Activated CD4-positive, alpha-beta T cell treated with anti-CD3 and anti-CD28 coated beads, Interleukin-2, amount 10 ng/mL, durations not matched to agents 24 days and 14 days (primary cell): ENCODE measurements at regions not wholly inside any gene's neighbourhood (a gene's known extent, or its start where the extent isn't known, plus 50 kb on each side); places are given as distances from the start of the nearest gene placed in this dataset.
"Not testable (repeated sequence)": the region's sequence is repeated elsewhere in the genome, so short reads cannot be mapped to it uniquely, and the experiment has no call there.

Source experiments
- DNase-seq: peaks from one replicate; pipeline ENCODE4 v3.0.0; 2022
- H3K27ac Mint-ChIP-seq: one replicate; pipeline ENCODE4 v1.8.0; 2022; ENCODE audit warnings: mild to moderate bottlenecking, mixed read lengths
- H3K27me3 Mint-ChIP-seq: one replicate; pipeline ENCODE4 v1.8.0; 2022; ENCODE audit warnings: mixed read lengths
- H3K36me3 Mint-ChIP-seq: one replicate; pipeline ENCODE4 v1.8.0; 2022; ENCODE audit warnings: low read depth, mild to moderate bottlenecking, mixed read lengths
- H3K4me1 Mint-ChIP-seq: one replicate; pipeline ENCODE4 v1.8.0; 2021; ENCODE audit warnings: mixed read lengths
- H3K4me3 Mint-ChIP-seq: one replicate; pipeline ENCODE4 v1.8.0; 2022; ENCODE audit warnings: mild to moderate bottlenecking, moderate library complexity, mixed read lengths
- H3K9me3 Mint-ChIP-seq: one replicate; pipeline ENCODE4 v1.8.0; 2021; ENCODE audit warnings: mixed read lengths
- intact Hi-C: fragments of 100-400 bp; cut with micrococcal nuclease; formaldehyde crosslinking; loops from one replicate; pipeline ENCODE4 v1.15.1; 2023

DNA sequence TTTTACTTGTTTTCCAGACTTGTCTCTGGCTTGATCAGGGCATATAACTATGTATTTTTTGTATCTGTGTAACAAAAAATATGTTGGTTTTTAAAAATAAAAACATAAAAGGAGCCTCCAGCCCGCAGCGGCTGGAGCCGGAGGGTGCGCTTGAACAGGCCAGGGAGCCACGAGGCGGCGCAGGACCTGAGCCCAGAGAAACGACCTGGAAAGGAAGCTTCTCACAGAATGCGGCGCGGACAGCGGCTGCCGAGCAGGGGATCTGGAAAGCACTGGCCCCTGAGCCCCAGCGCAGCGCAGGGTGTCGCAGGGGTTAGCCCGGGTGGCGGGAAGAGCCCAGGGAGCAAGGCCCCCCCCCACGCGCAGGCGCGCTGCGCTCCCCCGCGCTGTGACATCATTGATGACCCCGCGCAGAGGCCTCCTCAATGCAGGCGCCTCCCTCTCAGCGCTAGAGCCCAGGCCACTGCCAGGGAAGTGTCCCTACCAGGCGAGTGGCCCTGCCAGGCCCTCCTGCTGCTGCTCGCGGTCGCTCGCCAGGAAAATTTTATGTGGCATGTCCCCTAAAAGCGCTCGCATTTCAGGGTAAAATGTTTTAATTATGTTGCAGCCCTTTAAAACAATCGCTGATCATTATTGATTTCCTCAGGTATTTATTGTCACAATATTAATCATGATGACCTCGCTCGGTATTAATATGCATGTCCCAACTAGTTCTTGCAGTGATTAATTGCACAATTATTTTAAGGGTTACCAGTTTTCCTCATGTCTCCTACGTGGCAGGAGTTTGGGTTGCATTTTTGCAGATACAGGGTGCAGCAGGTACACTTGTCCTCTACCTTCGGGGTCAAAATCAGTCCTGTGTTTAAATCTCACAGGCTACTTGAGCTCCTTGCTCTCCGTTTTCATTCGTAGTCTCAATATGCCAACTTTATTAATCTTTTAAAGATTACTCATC, 134.2 kb downstream of the USP22 start:
- Mint-ChIP-seq H3K4me3 (peak overlapping the region; percentile 79), H3K9me3 (no peaks in the 10 kb centered on the region), H3K36me3 (no peaks in the 10 kb centered on the region), H3K27me3 (peaks cover 19% of the 10 kb centered on the region), H3K27ac (peak overlapping the region; percentile 72), H3K4me1 (peaks cover 2% of the 10 kb centered on the region)
- peak; percentile 93 for DNase-seq
- intact Hi-C loops: no loop called here

GRCh38 chr17:20914658-20915057, 128.2 kb downstream of the USP22 start:
- Mint-ChIP-seq H3K27ac (no peak overlapping the region), H3K27me3 (peaks cover 13% of the 10 kb centered on the region), H3K4me3 (no peak overlapping the region), H3K9me3 (peaks cover 5% of the 10 kb centered on the region), H3K4me1 (peaks cover 5% of the 10 kb centered on the region), H3K36me3 (no peaks in the 10 kb centered on the region)
- DNase-seq: no peak
- intact Hi-C loops: no loop called here

DNA sequence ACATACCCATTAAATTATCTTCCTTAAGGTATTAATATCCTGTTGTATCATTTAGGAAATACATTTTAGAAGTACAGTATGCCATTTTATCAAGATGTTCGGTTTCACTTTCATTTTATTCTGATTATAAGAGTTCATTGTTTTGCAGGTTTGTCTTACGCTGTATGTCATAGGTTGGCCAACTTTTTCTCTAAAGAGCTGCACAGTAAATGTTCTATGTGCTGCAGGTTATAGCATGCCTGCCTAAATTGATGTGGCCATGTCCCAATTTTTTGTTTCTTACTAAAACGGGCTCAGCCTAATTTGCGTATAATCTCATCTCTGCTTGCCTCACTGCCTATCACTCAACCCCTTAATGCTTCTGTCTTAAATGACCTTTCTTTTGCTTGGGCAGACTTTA, 126.4 kb downstream of the USP22 start:
- H3K27me3 Mint-ChIP-seq: peaks cover 25% of the 10 kb centered on the region
- H3K27ac Mint-ChIP-seq: no peak overlapping the region
- intact Hi-C loops: no loop called here
- peak; percentile 49 for DNase-seq
- no peak overlapping the region for H3K4me3 Mint-ChIP-seq
- peaks cover 5% of the 10 kb centered on the region for H3K4me1 Mint-ChIP-seq
- H3K36me3 Mint-ChIP-seq: no peaks in the 10 kb centered on the region
- peaks cover 9% of the 10 kb centered on the region for H3K9me3 Mint-ChIP-seq

DNA sequence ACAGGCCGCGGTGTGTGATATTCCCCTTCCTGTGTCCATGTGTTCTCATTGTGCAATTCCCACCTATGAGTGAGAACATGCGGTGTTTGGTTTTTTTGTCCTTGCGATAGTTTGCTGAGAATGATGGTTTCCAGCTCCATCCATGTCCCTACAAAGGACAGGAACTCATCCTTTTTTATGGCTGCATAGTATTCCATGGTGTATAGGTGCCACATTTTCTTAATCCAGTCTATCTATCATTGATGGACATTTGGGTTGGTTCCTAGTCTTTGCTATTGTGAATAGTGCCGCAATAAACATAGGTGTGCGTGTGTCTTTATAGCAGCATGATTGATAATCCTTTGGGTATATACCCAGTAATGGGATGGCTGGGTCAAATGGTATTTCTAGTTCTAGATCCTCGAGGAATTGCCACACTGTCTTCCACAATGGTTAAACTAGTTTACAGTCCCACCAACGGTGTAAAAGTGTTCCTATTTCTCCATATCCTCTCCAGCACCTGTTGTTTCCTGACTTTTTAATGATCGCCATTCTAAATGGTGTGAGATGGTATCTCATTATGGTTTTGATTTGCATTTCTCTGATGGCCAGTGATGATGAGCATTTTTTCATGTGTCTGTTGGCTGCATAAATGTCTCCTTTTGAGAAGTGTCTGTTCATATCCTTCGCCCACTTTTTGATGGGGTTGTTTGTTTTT, 125.1 kb downstream of the USP22 start:
- H3K9me3 Mint-ChIP-seq, intact Hi-C loops, H3K4me3 Mint-ChIP-seq, H3K4me1 Mint-ChIP-seq, H3K36me3 Mint-ChIP-seq, H3K27ac Mint-ChIP-seq: not testable (repeated sequence)
- DNase-seq: peak; percentile 8
- H3K27me3 Mint-ChIP-seq: peaks cover 30% of the 10 kb centered on the region

DNA sequence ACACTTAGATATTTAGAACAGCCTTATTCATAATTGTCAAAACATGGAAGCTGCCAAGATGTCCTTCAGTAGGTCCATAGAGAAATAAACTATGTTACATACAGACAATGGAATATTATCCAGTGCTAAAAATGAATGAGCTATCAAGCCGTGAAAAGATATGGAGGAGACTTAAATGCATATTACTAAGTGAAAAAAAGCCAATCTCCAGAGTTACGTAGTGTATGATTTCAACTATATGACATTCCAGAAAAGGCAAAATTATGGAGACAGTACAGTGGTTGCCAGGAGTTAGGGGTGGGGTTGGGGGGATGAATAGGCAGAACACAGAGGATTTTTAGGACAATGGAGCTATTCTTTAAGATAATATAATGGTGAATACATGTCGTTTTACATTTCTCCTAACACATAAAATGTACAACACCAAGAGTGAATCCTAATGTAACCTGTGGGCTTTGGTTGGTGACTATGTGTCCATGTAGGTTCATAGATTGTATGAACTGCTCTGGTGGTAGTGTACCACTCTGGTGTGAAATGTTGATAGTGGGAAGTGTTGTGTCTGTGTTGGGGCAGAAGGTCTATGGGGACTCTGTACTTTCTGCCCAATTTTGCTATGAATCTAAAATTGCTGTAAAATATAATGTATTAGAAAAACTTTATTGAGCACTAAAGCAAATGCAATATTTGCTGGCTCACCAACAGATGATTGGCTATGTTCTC, 122.6 kb downstream of the USP22 start:
- Mint-ChIP-seq H3K27ac (no peak overlapping the region), H3K4me1 (peaks cover 5% of the 10 kb centered on the region), H3K9me3 (peaks cover 9% of the 10 kb centered on the region), H3K27me3 (peaks cover 43% of the 10 kb centered on the region), H3K4me3 (no peak overlapping the region), H3K36me3 (no peaks in the 10 kb centered on the region)
- intact Hi-C loops: no loop called here
- peak; percentile 29 for DNase-seq

DNA sequence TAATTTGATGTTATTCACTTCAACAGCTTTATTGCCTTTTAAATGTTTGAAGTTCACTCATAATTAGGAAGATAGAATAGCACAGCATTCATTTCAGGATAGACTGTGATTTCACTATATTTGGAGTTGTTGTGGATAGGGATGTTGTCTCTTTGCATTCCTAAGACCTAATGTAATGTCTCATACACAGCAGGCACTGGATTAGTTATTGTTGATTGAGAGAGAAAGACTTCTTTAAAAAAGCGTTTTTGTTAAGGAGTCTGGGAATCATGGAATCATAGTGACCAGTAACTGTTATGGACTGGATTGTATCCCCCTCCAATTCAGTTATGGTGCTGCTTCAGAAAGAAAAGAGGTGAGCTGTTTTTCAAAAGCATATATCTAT, 122.0 kb downstream of the USP22 start:
- peaks cover 45% of the 10 kb centered on the region for H3K27me3 Mint-ChIP-seq
- no peak overlapping the region for H3K27ac Mint-ChIP-seq
- H3K4me3 Mint-ChIP-seq: no peak overlapping the region
- peaks cover 5% of the 10 kb centered on the region for H3K4me1 Mint-ChIP-seq
- intact Hi-C loops: no loop called here
- DNase-seq: peak; percentile 25
- H3K9me3 Mint-ChIP-seq: peaks cover 9% of the 10 kb centered on the region
- H3K36me3 Mint-ChIP-seq: no peaks in the 10 kb centered on the region

GRCh38 chr17:20922128-20922670, 120.6 kb downstream of the USP22 start:
- intact Hi-C loops: no loop called here
- Mint-ChIP-seq H3K36me3 (no peaks in the 10 kb centered on the region), H3K27me3 (peaks cover 47% of the 10 kb centered on the region), H3K27ac (no peak overlapping the region), H3K9me3 (peaks cover 9% of the 10 kb centered on the region), H3K4me1 (no peaks in the 10 kb centered on the region), H3K4me3 (no peak overlapping the region)
- DNase-seq: peak; percentile 44

DNA sequence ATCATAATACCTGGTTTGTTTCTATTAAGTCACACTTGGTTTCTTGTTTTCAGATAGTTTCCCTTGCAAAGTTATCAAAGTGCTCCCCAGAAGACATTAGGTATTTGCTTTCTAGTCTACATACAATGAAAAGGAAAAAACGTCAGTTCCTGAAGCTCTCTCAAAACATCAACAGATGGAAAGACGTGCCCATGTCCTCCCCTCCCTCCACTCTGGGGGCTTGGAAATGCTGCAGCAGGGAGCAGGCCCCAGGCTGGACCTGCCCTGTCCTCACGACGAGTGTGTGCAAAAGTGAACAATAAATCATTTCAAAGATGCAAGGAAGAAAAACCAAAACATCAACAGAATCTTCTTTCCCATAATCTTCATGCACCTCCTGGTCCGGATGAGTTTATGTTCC, 118.5 kb downstream of the USP22 start:
- DNase-seq: peak; percentile 44
- no peak overlapping the region for H3K4me3 Mint-ChIP-seq
- peaks cover 40% of the 10 kb centered on the region for H3K27me3 Mint-ChIP-seq
- H3K36me3 Mint-ChIP-seq: no peaks in the 10 kb centered on the region
- intact Hi-C loops: no loop called here
- H3K9me3 Mint-ChIP-seq: peaks cover 4% of the 10 kb centered on the region
- H3K27ac Mint-ChIP-seq: no peak overlapping the region
- no peaks in the 10 kb centered on the region for H3K4me1 Mint-ChIP-seq

GRCh38 chr17:20925091-20925490, 117.7 kb downstream of the USP22 start:
- peaks cover 39% of the 10 kb centered on the region for H3K27me3 Mint-ChIP-seq
- peaks cover under 1% of the 10 kb centered on the region for H3K9me3 Mint-ChIP-seq
- no peaks in the 10 kb centered on the region for H3K36me3 Mint-ChIP-seq
- no peaks in the 10 kb centered on the region for H3K4me1 Mint-ChIP-seq
- intact Hi-C loops: no loop called here
- no peak overlapping the region for H3K4me3 Mint-ChIP-seq
- H3K27ac Mint-ChIP-seq: no peak overlapping the region
- DNase-seq: no peak

DNA sequence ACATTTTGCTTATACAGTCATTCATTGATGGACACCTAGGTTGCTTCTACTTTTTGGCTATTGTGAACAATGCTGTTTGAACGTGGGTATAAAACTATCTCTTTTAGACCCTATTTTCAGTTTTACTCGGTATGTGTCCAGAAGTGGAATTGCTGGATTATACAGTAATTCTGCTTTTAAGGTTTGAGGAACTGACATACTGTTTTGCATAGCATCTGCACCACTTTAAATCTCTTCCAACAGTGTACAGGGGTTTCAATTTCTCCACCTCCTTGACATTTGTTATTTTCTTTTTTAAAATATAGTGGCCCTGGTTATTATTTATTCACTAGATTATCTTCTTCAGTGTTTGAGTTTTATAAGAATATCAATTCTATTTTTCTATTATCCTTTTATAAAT, 116.9 kb downstream of the USP22 start:
- H3K4me3 Mint-ChIP-seq: no peak overlapping the region
- no peaks in the 10 kb centered on the region for H3K36me3 Mint-ChIP-seq
- H3K4me1 Mint-ChIP-seq: no peaks in the 10 kb centered on the region
- H3K27ac Mint-ChIP-seq: no peak overlapping the region
- intact Hi-C loops: no loop called here
- no peak for DNase-seq
- peaks cover 32% of the 10 kb centered on the region for H3K27me3 Mint-ChIP-seq
- no peaks in the 10 kb centered on the region for H3K9me3 Mint-ChIP-seq

DNA sequence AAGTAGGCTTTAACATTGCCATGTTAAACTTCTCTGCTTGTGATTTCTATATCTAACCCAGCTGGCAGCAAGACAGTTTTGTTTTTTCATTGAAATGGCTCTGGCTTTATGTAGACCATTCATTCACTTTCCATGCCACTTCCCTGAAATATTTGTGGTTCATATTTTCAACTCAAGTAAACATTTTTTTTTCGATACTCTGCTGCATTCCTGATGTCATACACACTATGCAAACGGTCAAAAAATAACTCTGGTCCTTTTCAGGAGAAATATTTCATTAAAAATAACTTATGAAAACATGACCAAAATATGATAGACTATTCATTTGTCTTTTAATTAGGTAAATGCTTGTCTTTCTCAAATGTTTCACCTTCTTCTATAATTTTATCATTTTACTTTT, 116.3 kb downstream of the USP22 start:
- Mint-ChIP-seq H3K27ac (no peak overlapping the region), H3K27me3 (peaks cover 30% of the 10 kb centered on the region), H3K4me3 (no peak overlapping the region), H3K36me3 (no peaks in the 10 kb centered on the region), H3K9me3 (no peaks in the 10 kb centered on the region), H3K4me1 (no peaks in the 10 kb centered on the region)
- intact Hi-C loops: no loop called here
- DNase-seq: no peak

DNA sequence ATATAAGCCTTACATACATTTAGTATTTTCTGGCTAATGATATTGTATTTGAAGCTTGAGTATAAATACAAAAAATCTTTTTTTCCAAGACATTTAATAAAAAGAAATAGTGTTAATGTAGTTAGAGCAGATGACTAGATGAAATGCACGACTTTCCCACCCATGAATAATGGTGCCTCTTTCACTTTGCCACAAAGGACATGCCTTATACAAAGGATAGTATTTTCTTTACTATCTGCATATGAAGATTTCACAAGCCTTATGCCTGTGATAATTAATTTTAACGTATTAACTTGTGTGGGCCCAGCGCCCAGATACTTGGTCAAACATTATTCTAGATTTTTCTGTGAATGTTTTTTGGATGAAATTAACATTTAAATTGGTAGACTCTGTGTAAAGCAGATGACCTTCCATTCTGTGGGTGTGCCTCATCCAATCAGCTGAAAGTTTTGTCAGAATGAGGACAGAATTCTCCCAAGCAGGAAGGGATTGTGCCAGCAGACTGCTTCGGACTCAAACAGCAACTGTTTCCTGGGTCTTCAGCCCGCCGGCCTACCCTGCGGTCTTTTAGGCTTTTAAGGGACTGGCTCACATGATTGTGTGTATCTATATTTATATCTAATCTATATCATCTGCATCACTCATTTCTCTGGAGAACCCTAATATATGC, 115.4 kb downstream of the USP22 start:
- DNase-seq: no peak
- no peak overlapping the region for H3K27ac Mint-ChIP-seq
- no peaks in the 10 kb centered on the region for H3K36me3 Mint-ChIP-seq
- peaks cover 32% of the 10 kb centered on the region for H3K27me3 Mint-ChIP-seq
- no peak overlapping the region for H3K4me3 Mint-ChIP-seq
- no peaks in the 10 kb centered on the region for H3K4me1 Mint-ChIP-seq
- intact Hi-C loops: no loop called here
- H3K9me3 Mint-ChIP-seq: no peaks in the 10 kb centered on the region

GRCh38 chr17:20929334-20929733, 113.5 kb downstream of the USP22 start:
- DNase-seq: no peak
- Mint-ChIP-seq H3K9me3 (no peaks in the 10 kb centered on the region), H3K4me1 (no peaks in the 10 kb centered on the region), H3K27ac (no peak overlapping the region), H3K36me3 (no peaks in the 10 kb centered on the region), H3K4me3 (no peak overlapping the region), H3K27me3 (peaks cover 23% of the 10 kb centered on the region)
- intact Hi-C loops: no loop called here
